IPS-NIHi7 (cell line): ENCODE measurements at regions not wholly inside any gene's neighbourhood (a gene's known extent, or its start where the extent isn't known, plus 50 kb on each side); places are given as distances from the start of the nearest gene placed in this dataset.
A peak's percentile ranks its signal among the peaks of the same experiment; 100 is the strongest.
"Not testable (repeated sequence)": the region's sequence is repeated elsewhere in the genome, so short reads cannot be mapped to it uniquely, and the experiment has no call there.

Experiments
- DNase-seq: peaks from one replicate; pipeline ENCODE4 v3.0.0; 2012; ENCODE audit warnings: mixed read lengths; ENCODE audit errors: extremely low spot score

DNA sequence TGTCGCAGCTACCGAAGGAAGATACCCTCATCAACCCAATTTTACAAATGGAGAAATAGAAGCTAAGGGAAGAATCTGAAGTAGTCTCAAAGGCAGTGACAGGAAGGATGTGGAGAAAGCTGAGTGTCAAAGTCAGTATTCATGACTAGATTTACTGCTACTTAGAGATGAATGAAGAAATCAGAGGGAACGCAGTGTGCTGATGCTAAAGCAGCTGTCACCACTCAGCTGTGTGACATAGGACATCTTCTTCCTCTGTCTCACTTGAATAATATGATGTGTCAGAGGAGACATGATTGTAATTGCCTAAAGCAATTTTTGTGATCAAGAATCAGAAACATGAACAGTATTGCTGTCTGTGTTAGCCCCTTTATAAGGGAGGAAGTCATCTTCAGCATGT, 54.1 kb downstream of the RAB6D start:
- not testable (repeated sequence) for DNase-seq

DNA sequence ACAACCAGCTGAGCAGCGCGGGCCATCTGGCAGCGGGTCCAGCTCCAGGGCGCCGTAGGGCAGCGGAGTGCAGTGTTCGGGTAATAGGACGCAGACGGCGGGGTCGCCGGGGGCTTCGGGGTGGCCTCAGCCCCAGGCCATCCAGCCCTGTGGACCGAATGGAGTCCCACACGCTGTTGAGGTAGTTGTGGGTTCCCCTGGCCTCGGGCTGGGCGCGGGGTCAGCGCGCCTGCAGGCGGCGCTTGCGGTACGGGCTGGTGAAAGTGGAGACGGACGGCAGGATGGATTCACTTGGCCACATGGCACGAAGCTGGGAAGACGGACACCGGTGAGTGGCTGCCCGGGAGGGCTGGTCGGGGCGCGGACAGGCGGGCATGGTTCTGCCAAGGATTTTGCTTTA, 63.8 kb downstream of the RAB6D start:
- peak; percentile 8 for DNase-seq

DNA sequence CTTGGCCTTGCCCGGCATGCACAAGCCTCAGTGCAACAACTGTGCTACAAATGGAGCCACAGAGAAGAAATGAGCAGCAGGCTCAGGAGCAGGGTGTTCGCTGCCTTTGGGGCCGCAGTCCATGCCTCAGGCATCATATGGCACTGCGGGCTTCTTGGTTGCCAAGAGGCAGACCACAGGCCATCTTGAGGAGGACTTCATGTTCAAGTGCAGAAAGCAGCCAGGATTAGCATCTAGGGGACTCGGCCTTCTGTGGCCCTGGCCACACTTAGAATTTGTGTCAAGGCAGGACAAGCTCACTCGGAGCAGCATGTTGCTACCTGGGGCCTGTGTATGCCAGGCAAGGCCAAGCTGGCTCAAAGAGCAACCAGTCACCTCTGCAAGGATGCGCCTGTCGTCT, 68.5 kb downstream of the POTEE start:
- DNase-seq = not testable (repeated sequence)

DNA sequence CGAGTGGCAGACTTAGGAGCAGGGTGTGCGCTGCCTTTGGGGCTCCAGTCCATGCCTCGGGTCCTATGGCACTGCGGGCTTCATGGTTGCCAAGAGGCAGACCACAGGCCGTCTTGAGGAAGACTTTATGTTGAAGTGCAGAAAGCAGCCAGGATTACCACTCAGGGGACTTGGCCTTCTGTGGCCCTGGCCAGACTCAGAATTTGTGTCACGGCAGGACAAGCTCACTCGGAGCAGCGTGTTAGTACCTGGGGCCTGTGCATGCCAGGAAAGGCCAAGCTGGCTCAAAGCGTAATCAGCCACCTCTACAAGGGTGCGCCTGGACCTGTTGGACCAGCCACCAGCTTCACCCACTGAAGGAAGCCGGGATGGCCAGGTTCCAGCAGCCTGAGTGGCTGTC, 68.0 kb downstream of the POTEE start:
- not testable (repeated sequence) for DNase-seq

DNA sequence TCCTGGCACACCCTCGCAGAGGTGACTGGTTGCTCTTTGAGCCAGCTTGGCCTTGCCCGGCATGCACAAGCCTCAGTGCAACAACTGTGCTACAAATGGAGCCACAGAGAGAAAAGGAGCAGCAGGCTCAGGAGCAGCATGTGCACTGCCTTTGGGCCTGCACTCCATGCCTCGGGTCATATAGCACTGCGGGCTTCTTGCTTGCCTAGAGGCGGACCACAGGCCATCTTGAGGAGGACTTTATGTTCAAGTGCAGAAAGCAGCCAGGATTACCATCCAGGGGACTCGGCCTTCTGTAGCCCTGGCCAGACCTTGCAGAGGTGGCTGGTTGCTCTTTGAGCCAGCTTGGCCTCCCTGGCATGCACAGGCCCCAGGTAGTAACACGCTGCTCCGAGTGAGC, 62.7 kb downstream of the POTEE start:
- not testable (repeated sequence) for DNase-seq

DNA sequence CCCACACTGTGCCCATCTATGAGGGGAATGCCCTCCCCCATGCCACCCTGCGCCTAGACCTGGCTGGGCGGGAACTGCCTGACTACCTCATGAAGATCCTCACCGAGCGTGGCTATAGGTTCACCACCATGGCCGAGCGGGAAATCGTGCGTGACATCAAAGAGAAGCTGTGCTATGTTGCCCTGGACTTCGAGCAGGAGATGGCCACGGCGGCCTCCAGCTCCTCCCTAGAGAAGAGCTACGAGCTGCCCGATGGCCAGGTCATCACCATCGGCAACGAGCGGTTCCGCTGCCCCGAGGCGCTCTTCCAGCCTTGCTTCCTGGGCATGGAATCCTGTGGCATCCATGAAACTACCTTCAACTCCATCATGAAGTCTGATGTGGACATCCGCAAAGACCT, 54.7 kb downstream of the POTEE start:
- DNase-seq = not testable (repeated sequence)
